Stimulated activated CD4-positive, alpha-beta T cell treated with anti-CD3 and anti-CD28 coated beads, Interleukin-2, amount 100 ng/mL, for 48 hours (primary cell): ENCODE measurements at regions not wholly inside any gene's neighbourhood (a gene's known extent, or its start where the extent isn't known, plus 50 kb on each side); places are given as distances from the start of the nearest gene placed in this dataset.
"Not testable (repeated sequence)": the region's sequence is repeated elsewhere in the genome, so short reads cannot be mapped to it uniquely, and the experiment has no call there.

Source experiments
- DNase-seq, 2 donors: peaks; one replicate each; pipeline ENCODE4 v3.0.0-alpha.2; 2020

DNA sequence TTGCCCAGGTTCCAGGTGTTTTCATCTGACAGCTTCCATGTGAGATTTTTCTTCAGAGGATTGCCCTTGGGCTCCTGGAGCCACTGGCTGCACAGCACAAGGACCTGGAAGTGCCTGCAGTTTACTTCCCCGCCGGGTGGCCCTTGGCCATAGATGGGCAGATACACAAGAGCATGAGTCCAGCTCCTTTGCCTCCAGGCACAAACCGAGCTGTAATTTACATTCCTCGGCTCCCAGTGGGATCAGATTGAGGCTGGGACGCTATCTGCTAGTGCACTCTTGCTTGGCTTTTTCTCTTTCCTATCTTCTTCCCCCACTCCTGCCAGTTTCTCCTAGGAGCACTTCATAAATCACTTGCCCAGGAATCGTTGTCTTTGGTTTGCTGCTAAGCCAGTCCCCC, 85.4 kb upstream of the RALY start:
- DNase-seq: no peak

DNA sequence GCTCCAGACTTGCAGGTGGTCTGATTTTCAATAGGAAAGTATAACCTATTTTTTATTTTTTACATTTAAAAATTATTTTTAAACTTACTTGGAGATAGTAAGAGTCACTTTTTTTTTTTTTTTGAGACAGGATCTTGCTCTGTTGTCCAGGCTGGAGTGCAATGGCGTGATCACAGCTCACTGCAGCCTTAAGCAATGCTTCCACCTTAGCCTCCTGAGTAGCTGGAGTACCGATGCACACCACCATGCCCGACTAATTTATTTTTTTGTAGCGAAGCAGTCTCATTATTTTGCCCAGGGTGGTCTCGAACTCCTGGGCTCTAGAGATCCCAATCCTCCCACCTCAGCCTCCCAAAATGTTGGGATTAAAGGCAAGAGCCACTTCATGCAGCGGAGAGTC, 84.8 kb upstream of the RALY start:
- DNase-seq: no peak

DNA sequence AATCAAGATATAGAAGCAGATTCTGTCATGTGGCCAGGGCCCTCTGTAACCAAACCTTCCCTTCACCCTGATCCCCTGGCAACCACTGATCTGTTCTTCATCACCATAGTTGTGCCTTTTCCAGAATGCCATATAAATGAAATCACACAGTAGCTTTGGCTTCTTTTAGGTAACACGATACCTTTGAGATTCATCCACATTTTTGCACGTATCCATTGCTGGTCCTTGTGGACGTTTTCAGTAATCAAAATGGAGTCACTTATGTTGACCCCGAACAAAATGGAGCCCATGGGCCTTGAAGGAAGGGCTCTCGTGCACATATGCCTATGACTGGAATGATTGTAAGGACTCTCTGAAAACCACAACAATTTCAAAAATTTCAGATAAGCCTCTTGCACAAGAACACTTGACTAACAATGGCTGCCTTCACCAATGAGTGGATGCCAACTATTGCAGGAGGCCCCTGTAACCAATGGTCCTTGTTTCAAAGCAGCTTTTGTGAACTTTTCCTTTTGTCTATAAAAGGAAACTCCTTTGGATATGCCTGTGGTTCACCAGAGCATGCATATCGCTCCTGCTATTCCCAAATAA, 84.3 kb upstream of the RALY start:
- no peak for DNase-seq

DNA sequence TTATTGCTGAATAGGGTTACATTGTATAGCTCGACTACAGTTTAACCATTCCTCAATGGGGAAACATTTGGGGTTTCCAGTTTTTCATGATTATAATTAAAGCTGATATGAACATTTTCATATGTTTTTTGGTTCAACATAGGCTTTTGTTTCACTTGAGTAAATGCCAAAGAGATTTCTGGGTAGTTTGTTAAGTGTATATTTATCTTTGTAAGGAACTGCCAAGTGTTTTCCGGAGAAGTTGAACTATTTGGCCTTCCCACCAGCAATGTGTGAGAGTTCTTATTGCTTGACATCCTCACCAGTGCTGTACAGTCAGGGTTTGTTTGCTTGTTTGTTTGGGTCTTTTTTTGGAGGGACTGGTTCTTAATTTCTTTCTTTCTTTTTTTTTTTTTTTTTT, 83.7 kb upstream of the RALY start:
- no peak for DNase-seq

DNA sequence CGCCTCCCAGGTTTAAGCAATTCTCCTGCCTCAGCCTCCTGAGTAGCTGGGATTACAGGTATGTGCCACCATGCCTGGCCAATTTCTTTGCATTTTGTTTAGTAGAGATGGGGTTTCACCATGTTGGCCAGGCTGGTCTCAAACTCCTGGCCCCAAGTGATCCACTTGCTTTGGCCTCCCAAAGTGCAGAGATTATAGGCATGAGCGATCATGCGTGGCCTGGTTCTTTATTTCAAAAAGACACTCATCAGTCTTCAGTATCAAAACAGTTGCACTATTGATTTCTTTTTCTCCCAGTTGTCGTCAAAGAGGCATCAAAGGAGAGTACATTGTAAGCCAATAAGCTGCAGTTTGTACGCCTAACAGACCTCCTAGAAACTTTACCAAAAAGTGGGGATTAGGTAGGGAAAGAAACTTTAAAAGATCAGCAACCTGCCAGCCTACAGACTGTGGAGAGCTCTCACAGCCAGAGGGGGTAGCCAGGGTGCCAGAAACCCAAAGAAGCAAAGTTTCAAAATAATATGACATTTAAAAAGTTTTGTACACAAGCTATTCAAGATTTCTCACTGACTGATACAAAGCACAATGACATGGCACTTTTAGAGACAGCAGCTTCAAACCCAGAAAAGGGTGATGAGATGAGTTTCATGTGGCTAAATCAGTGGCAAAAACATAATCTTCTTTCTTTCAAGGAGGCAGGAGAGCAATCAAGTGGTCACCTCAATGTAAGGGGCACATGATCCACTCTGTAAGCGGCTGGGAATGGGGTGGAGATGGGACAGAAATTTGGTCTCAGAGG, 83.0 kb upstream of the RALY start:
- no peak for DNase-seq

GRCh38 chr20:33914919-33915318, 78.8 kb upstream of the RALY start:
- DNase-seq: peak in 1 of 2 donors; percentile 6

- peak; percentile 50 to 56 for DNase-seq
Observed at GRCh38 chr20:33915726-33916331, 77.9 kb upstream of the RALY start.

DNA sequence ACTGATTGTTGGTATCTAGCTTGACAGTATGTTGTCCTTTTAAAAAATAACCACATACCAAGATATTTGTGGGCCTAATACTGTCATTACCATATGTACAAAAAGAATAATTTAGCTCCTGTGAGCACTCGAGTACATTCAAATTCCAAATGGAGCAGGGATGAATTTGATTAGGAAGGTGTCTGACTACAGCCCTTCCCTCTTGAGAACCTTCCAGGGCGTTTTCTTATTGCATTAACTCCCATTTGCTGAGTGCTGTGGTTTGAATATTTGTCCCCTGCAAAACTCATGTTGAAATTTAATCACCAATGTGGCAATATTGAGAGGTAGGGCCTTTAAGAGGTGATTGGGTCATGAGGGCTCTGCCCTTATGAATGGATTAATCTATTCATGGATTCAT, 76.9 kb upstream of the RALY start:
- DNase-seq: no peak

- no peak for DNase-seq
Observed at GRCh38 chr20:33917831-33918525, 75.7 kb upstream of the RALY start.

- no peak for DNase-seq
Observed at GRCh38 chr20:33918662-33919061, 75.0 kb upstream of the RALY start.

- DNase-seq: no peak
Observed at GRCh38 chr20:33919653-33920052, 74.1 kb upstream of the RALY start.

DNA sequence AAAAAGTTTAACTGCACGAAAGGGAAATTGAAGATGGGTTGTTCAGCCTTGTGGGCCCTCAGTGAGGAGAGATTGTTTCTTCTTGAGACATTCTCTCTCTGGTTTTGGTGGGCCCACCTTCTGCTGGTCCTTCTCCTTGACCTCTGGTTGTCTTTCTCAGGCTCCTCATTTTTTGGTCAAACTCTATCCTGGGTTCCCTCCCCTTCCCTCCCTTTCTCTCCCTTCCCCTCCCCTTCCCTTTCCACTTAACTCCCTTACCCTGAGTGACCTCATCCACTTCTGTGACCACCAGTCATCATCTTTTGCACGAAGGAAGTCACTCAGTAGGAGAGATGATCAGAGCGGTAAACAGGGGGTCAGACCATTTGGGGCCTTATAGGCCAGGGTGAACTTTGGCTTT, 71.5 kb upstream of the RALY start:
- no peak for DNase-seq

DNA sequence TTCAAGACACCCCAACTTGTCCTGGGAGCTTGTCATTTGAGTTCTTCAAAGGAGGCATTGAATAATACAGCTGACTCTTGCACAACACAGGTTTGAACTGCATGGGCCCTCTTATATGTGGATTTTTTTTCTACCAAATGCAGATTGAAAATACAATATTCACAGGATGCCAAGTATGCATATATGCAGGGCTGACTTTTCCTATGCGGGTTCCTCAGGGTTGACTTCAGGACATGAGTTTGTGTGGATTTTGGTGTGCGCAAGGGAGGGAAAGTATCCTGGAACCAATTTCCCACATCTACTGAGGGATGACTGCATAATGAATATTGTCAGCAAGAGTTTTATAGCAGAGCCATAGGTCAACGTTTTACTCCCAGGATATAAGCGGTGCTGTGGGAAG, 70.0 kb upstream of the RALY start:
- no peak for DNase-seq

- DNase-seq: no peak
Observed at GRCh38 chr20:33925867-33926266, 67.8 kb upstream of the RALY start.

- no peak for DNase-seq
Observed at GRCh38 chr20:33926425-33926824, 67.3 kb upstream of the RALY start.

DNA sequence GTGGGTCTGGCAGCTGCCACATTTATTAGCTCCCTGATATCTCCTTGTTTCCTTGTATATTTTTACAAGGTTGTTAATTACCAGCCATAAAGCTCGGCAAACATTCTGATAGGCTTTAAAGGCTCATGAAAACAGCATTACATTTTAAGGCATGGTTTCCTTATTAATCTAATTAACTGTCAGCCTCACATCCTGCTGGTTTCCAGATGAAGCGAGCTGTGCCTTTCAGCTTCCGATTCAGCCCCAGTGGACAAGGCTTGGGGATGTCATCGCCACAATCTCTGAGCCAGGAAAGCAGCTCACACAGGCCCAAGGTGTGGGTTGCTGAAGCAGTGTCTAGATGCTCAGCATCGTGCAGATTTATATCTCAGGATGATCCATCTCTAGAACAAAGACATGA, 66.0 kb upstream of the RALY start:
- DNase-seq: no peak

GRCh38 chr20:33929917-33930316, 63.8 kb upstream of the RALY start:
- DNase-seq: no peak

DNA sequence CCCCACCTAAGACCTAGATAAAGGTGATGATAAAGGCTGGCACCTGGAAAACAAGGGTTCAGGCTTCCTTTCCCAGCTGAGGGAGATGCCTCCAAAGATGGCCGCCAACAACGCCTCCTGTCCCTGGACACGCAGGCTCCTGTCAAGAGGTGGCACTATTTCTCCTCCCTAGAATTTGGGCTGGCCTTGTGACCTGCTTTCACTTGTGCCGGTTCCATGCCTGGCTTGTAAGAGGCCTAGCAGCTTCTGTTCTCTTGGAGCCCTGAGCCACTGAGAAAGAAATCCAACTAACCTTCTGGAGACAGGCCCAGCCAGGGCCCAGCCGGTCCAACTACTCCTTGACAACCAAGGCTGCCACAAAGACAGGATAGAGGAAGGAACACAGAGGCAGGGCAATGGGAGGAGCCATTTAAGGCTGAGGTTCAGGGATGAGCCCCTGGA, 60.2 kb upstream of the RALY start:
- DNase-seq: peak; percentile 38 to 48

- no peak for DNase-seq
Observed at GRCh38 chr20:33936656-33937055, 57.1 kb upstream of the RALY start.

DNA sequence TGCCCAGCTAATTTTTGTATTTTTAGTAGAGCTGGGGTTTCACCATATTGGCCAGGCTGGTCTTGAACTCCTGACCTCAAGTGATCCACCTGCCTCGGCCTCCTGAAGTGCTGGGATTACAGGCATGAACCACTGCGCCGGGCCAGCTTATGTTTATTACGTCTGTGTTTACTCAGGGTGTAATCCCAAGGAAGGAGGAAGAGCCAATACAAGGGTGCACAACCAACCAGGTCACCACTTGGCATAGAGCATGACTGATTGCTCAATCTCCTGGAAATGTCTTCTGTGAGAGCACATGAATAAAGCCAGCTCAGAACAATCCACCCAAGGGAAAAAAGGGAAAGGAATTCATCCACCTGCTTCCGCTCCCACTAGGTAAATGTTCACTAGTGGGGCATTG, 54.7 kb upstream of the RALY start:
- DNase-seq: not testable (repeated sequence)

DNA sequence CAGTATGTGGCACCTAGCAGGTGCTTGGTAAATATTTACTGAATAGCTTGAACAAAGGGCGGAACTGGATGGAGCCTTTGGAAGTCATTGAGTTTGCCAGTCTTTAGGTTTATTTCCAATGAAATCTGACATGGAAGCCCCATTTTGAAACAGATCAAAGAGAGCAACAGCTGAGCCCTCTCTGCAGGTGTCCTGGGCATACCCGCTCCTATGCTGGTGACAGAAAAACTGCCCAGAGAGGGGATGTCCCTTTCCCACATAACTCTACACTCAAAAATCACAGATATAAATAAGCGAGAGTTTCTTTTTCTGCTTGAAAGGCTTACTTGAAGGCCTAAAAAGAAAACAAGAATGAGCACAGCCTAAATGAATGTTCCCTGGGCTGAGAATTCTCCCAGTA, 53.0 kb upstream of the RALY start:
- no peak for DNase-seq
